HL-60 (cell line): ENCODE measurements at regions not wholly inside any gene's neighbourhood (a gene's known extent, or its start where the extent isn't known, plus 50 kb on each side); places are given as distances from the start of the nearest gene placed in this dataset.

Experiments
- GABPA ChIP-seq: IDR thresholded peaks from 2 replicates; pipeline ENCODE4 v1.6.1; 2012; ENCODE audit warnings: low read depth
- POLR2AphosphoS5 ChIP-seq: IDR thresholded peaks from 2 replicates; pipeline ENCODE4 v1.6.1; 2012; ENCODE audit warnings: low read depth
- TF ChIP-seq, protein P1 (sequence below): IDR thresholded peaks from 2 replicates; pipeline ENCODE4 v1.6.1; 2012; ENCODE audit warnings: low read depth; ENCODE audit not compliant: insufficient replicate concordance
- TF ChIP-seq, protein P2 (sequence below): IDR thresholded peaks from one replicate; pipeline ENCODE4 v1.5.1; 2011; ENCODE audit warnings: low read length, control low read depth, inconsistent platforms; ENCODE audit not compliant: insufficient read depth

DNA sequence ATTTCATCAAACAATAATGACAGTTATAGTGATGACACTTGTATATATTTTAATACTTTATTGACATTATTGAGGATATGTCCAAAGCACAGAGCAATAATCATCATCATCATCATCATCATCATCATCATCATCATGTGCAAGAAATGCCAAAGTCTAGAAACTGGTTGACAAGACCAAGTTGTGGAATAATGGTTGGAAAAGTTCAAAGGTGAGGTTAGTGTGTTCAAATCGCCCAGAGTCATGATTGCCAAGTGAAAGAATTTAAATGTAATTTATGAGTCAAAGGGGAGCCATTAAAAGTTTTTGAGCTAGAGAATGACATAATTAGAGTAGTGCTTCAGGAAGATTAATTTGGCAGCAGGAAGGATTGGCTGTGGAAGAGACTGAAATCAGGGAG lies 852.4 kb downstream of the SORCS1 start:
- TF ChIP-seq, protein P1, sequence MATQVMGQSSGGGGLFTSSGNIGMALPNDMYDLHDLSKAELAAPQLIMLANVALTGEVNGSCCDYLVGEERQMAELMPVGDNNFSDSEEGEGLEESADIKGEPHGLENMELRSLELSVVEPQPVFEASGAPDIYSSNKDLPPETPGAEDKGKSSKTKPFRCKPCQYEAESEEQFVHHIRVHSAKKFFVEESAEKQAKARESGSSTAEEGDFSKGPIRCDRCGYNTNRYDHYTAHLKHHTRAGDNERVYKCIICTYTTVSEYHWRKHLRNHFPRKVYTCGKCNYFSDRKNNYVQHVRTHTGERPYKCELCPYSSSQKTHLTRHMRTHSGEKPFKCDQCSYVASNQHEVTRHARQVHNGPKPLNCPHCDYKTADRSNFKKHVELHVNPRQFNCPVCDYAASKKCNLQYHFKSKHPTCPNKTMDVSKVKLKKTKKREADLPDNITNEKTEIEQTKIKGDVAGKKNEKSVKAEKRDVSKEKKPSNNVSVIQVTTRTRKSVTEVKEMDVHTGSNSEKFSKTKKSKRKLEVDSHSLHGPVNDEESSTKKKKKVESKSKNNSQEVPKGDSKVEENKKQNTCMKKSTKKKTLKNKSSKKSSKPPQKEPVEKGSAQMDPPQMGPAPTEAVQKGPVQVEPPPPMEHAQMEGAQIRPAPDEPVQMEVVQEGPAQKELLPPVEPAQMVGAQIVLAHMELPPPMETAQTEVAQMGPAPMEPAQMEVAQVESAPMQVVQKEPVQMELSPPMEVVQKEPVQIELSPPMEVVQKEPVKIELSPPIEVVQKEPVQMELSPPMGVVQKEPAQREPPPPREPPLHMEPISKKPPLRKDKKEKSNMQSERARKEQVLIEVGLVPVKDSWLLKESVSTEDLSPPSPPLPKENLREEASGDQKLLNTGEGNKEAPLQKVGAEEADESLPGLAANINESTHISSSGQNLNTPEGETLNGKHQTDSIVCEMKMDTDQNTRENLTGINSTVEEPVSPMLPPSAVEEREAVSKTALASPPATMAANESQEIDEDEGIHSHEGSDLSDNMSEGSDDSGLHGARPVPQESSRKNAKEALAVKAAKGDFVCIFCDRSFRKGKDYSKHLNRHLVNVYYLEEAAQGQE: no peak
- no peak for TF ChIP-seq POLR2AphosphoS5
- TF ChIP-seq, protein P2, sequence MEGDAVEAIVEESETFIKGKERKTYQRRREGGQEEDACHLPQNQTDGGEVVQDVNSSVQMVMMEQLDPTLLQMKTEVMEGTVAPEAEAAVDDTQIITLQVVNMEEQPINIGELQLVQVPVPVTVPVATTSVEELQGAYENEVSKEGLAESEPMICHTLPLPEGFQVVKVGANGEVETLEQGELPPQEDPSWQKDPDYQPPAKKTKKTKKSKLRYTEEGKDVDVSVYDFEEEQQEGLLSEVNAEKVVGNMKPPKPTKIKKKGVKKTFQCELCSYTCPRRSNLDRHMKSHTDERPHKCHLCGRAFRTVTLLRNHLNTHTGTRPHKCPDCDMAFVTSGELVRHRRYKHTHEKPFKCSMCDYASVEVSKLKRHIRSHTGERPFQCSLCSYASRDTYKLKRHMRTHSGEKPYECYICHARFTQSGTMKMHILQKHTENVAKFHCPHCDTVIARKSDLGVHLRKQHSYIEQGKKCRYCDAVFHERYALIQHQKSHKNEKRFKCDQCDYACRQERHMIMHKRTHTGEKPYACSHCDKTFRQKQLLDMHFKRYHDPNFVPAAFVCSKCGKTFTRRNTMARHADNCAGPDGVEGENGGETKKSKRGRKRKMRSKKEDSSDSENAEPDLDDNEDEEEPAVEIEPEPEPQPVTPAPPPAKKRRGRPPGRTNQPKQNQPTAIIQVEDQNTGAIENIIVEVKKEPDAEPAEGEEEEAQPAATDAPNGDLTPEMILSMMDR: no peak
- TF ChIP-seq GABPA: no peak
